Stomach (tissue), 8 donors: ENCODE measurements at regions not wholly inside any gene's neighbourhood (a gene's known extent, or its start where the extent isn't known, plus 50 kb on each side); places are given as distances from the start of the nearest gene placed in this dataset.

Source experiments
- DNase-seq, 2 donors: peaks; one replicate each; pipeline versions ENCODE4 v3.0.0 to v3.0.0-alpha.2; 2013 to 2019
- H3K27ac ChIP-seq, 5 donors: fragments of 200-600 bp in 4 of 5; sonication (generic) in 4 of 5; one replicate each; pipeline ENCODE4 v1.5.1; 2013 to 2019; ENCODE audit warnings: mild to moderate bottlenecking in 1 of 5, moderate library complexity in 1 of 5
- H3K27me3 ChIP-seq, 3 donors: fragments of 200-600 bp; sonication (generic); one replicate each; pipeline ENCODE4 v1.5.1; 2017 to 2019; ENCODE audit warnings: mixed run types in 1 of 3
- H3K36me3 ChIP-seq, 4 donors: fragments of 200-600 bp; sonication (generic); 1 replicate in 3 of 4; 2 replicates in 1 of 4; pipeline ENCODE4 v1.5.1; 2016 to 2019
- H3K4me1 ChIP-seq, 4 donors: fragments of 200-600 bp; sonication (generic); one replicate each; pipeline ENCODE4 v1.5.1; 2016 to 2019
- H3K4me3 ChIP-seq, 4 donors: fragments of 200-600 bp; sonication (generic) in 3 of 4; one replicate each; pipeline ENCODE4 v1.5.1; 2016 to 2019; ENCODE audit warnings: mild to moderate bottlenecking in 1 of 4
- H3K9me3 ChIP-seq, 4 donors: fragments of 200-600 bp; sonication (generic); one replicate each; pipeline ENCODE4 v1.5.1; 2016 to 2019
- EP300 ChIP-seq: sonication (generic); formaldehyde crosslinking; IDR thresholded peaks from one replicate; pipeline ENCODE4 v1.6.1; 2017; ENCODE audit warnings: antibody characterized with exemption
- POLR2A ChIP-seq, 4 donors: fragments of 450-650 bp; IDR thresholded peaks; one replicate each; pipeline ENCODE4 v1.6.1; 2016; ENCODE audit warnings: antibody characterized with exemption in 4 of 4, control low read depth in 2 of 4, mild to moderate bottlenecking in 1 of 4, moderate library complexity in 1 of 4
- POLR2AphosphoS5 ChIP-seq, 3 donors: sonication (generic); formaldehyde crosslinking; IDR thresholded peaks; one replicate each; pipeline ENCODE4 v1.6.1; 2016; ENCODE audit warnings: antibody characterized with exemption in 3 of 3
- WGBS, 5 donors: extraction: QIAGEN DNeasy Blood & Tissue Kit in 3 of 5; methylation state at CpG; one replicate each; pipeline versions ENCODE4 v1.1.5 to v1.1.7; 2013 to 2018; 5-methylcytosine and 5-hydroxymethylcytosine counted together
- intact Hi-C: fragments of 100-400 bp; cut with DNase I; formaldehyde crosslinking; loops from one replicate; pipeline ENCODE4 v1.15.1; 2023; ENCODE audit warnings: low total_unique reads
- small RNA-seq, 4 donors: library from RNA; depleted of rRNA; stranded (forward); fragments of <200 nt; gene quantifications; one replicate each; pipeline ENCODE3, GENCODE V24; 2016
- TF ChIP-seq, protein P1 (sequence below), 7 experiments: fragments of 450-650 bp in 4 of 7; fragments of 200-600 bp in 3 of 7; sonication (generic) in 3 of 7; IDR thresholded peaks; one replicate each; pipeline ENCODE4 v1.5.1; 2016 to 2019; ENCODE audit warnings: antibody characterized with exemption in 7 of 7, control low read depth in 2 of 7, mild to moderate bottlenecking in 1 of 7
- donor health status: healthy with polysubstance abuse.
- donor health status: Bipolar disorder and iron deficiency.
- donor health status: healthy.

DNA sequence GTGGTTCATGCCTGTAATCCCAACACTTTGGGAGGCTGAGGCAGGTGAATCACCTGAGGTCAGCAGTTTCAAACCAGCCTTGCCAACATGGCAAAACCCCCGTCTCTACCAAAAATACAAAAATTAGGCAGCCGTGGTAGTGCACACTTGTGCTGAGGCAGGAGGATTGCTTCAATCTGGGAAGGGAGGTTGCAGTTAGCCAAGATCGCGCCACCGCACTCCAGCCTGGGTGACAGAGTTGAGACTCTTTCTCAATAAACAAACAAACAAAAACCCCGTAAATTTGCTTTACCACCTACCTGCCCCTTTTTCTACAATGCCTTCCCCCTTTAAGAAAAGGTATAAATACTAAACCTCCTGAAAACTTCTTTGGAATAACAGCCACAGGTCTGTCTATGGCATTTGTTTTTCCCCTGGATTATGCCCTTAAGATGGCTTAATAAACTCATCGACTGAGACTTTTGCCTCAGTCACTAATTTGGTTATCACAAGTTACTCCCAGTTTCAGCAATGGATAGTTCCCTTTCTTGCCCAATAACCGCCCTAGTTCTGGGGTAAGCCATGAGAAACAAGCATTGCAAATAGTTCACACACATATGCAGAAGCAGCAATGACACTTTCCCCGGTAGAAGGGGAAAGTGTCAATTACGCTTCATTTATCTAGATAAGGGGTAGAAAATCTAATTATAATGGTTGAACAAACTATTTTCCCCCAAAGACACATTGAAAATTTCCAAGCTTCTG lies 52.8 kb upstream of the SVIL start:
- Histone ChIP-seq H3K36me3 (peaks cover 0 to 36% (median 21%) of the 10 kb centered on the region in 4 donors), H3K27me3 (no peaks in the 10 kb centered on the region), H3K27ac (peak overlapping the region in 3 of 5 donors; percentile 38 to 55 (median 54)), H3K4me1 (peaks cover 11 to 43% (median 27%) of the 10 kb centered on the region in 4 donors), H3K4me3 (no peak overlapping the region), H3K9me3 (no peaks in the 10 kb centered on the region)
- intact Hi-C loops = no loop called here
- DNase-seq = no peak
- 77 to 91% (median 84%) methylated on average over 10 of the region's 10 CpGs for WGBS, 5 donors
- TF ChIP-seq POLR2AphosphoS5 (IDR thresholded peaks at IDR 0.05) (no peak), POLR2A (IDR thresholded peaks at IDR 0.05) (no peak), EP300 (no peak)
- TF ChIP-seq, protein P1, sequence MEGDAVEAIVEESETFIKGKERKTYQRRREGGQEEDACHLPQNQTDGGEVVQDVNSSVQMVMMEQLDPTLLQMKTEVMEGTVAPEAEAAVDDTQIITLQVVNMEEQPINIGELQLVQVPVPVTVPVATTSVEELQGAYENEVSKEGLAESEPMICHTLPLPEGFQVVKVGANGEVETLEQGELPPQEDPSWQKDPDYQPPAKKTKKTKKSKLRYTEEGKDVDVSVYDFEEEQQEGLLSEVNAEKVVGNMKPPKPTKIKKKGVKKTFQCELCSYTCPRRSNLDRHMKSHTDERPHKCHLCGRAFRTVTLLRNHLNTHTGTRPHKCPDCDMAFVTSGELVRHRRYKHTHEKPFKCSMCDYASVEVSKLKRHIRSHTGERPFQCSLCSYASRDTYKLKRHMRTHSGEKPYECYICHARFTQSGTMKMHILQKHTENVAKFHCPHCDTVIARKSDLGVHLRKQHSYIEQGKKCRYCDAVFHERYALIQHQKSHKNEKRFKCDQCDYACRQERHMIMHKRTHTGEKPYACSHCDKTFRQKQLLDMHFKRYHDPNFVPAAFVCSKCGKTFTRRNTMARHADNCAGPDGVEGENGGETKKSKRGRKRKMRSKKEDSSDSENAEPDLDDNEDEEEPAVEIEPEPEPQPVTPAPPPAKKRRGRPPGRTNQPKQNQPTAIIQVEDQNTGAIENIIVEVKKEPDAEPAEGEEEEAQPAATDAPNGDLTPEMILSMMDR (IDR thresholded peaks at IDR 0.05) = no peak

DNA sequence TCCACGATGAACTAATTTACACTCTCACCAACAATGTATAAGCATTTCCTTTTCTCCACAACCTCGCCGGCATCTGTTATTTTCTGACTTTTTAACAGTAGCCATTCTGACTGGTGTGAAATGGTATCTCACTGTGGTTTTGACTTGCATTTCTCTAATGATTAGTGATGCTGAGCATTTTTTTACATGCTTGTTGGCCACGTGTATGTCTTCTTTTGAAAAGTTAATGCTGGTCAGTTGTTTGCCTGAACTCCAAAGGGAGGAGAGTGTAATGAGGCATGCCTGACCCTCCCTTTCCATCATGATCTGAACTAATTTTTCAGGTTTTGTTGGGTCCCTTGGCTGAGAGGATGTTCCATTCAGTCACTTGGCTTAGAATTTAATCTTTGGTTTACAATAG lies 50.7 kb upstream of the SVIL start:
- no peaks in the 10 kb centered on the region for H3K9me3 ChIP-seq
- no peak for DNase-seq
- TF ChIP-seq POLR2A (IDR thresholded peaks at IDR 0.05) (no peak), EP300 (no peak), POLR2AphosphoS5 (IDR thresholded peaks at IDR 0.05) (no peak)
- TF ChIP-seq, protein P1 (IDR thresholded peaks at IDR 0.05) = no peak
- H3K27me3 ChIP-seq = no peaks in the 10 kb centered on the region
- WGBS, 5 donors = 81 to 91% (median 88%) methylated on average over 4 of the region's 4 CpGs
- peaks cover 0 to 42% (median 29%) of the 10 kb centered on the region in 4 donors for H3K36me3 ChIP-seq
- H3K4me1 ChIP-seq = peaks cover 11 to 43% (median 23%) of the 10 kb centered on the region in 4 donors
- intact Hi-C loops = no loop called here
- no peak overlapping the region for H3K4me3 ChIP-seq
- no peak overlapping the region for H3K27ac ChIP-seq

Small RNA genes lying in the stretch of these regions (small RNA-seq; reads per million reads assigned to genes)
- gene CKS1BP2 (0 reads per million in 4 donors), gene RNU6-908P (0 reads per million in 4 donors)
